ENCODE measurements at regions not wholly inside any gene's neighbourhood (a gene's known extent, or its start where the extent isn't known, plus 50 kb on each side); places are given as distances from the start of the nearest gene placed in this dataset.
"Not testable (repeated sequence)": the region's sequence is repeated elsewhere in the genome, so short reads cannot be mapped to it uniquely, and the experiment has no call there.

DNA sequence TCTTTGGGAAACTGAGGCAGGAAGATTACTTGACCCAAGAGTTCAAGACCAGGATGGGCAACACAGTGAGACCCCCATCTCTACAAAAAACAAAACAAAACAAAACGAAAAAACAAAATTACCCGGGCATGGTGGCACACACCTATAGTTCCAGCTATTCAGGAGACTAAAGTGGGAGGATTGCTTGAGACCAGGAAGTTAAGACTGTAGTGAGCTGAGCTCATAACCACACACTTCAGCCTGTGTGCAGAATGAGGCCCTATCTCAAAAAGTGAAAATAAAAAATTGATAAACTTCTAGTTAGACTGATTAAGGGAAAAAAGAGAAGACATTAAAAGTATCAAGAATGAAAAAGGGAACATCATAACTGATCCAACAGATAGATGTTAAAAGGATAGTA lies 154.0 kb downstream of the RHOU start:
- Histone ChIP-seq H3K79me2 (ENCODE audit: insufficient read depth, low read length) (no peaks in the 10 kb centered on the region), H4K20me1 (ENCODE audit: insufficient read depth, low read length) (no peaks in the 10 kb centered on the region), H2AFZ (ENCODE audit: low read length) (no peak overlapping the region), H3K9me3 (ENCODE audit: low read depth, low read length) (no peaks in the 10 kb centered on the region), H3K27me3 (ENCODE audit: insufficient read depth, low read length) (no peaks in the 10 kb centered on the region), H3K4me2 (ENCODE audit: insufficient read depth, low read length) (no peak overlapping the region), H3K36me3 (ENCODE audit: insufficient read depth, low read length) (no peaks in the 10 kb centered on the region), H3K27ac (ENCODE audit: low read depth, low read length) (no peak overlapping the region), H3K4me3 (ENCODE audit: insufficient read depth, low read length) (no peak overlapping the region), H3K4me1 (ENCODE audit: insufficient read depth, low read length) (no peaks in the 10 kb centered on the region)
- no peak for DNase-seq (ENCODE audit: insufficient read length, low spot score, missing footprints)
- TF ChIP-seq, protein P1, sequence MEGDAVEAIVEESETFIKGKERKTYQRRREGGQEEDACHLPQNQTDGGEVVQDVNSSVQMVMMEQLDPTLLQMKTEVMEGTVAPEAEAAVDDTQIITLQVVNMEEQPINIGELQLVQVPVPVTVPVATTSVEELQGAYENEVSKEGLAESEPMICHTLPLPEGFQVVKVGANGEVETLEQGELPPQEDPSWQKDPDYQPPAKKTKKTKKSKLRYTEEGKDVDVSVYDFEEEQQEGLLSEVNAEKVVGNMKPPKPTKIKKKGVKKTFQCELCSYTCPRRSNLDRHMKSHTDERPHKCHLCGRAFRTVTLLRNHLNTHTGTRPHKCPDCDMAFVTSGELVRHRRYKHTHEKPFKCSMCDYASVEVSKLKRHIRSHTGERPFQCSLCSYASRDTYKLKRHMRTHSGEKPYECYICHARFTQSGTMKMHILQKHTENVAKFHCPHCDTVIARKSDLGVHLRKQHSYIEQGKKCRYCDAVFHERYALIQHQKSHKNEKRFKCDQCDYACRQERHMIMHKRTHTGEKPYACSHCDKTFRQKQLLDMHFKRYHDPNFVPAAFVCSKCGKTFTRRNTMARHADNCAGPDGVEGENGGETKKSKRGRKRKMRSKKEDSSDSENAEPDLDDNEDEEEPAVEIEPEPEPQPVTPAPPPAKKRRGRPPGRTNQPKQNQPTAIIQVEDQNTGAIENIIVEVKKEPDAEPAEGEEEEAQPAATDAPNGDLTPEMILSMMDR (IDR thresholded peaks at IDR 0.05; ENCODE audit: extremely low read depth, low read depth, low read length) = no peak

GRCh38 chr1:228891272-228892034 lies 156.2 kb downstream of the RHOU start:
- Histone ChIP-seq H3K4me2 (ENCODE audit: insufficient read depth, low read length) (no peak overlapping the region), H3K79me2 (ENCODE audit: insufficient read depth, low read length) (no peaks in the 10 kb centered on the region), H3K27me3 (ENCODE audit: insufficient read depth, low read length) (no peaks in the 10 kb centered on the region), H3K36me3 (ENCODE audit: insufficient read depth, low read length) (no peaks in the 10 kb centered on the region), H2AFZ (ENCODE audit: low read length) (no peak overlapping the region), H3K27ac (ENCODE audit: low read depth, low read length) (no peak overlapping the region), H3K9me3 (ENCODE audit: low read depth, low read length) (no peaks in the 10 kb centered on the region), H3K4me1 (ENCODE audit: insufficient read depth, low read length) (no peaks in the 10 kb centered on the region), H3K4me3 (ENCODE audit: insufficient read depth, low read length) (no peak overlapping the region), H4K20me1 (ENCODE audit: insufficient read depth, low read length) (no peaks in the 10 kb centered on the region)
- TF ChIP-seq, protein P1 (IDR thresholded peaks at IDR 0.05; ENCODE audit: extremely low read depth, low read depth, low read length) = no peak
- DNase-seq (ENCODE audit: insufficient read length, low spot score, missing footprints) = no peak

- not testable (repeated sequence) for H3K79me2 ChIP-seq (ENCODE audit: insufficient read depth, low read length); H3K9me3 ChIP-seq (ENCODE audit: low read depth, low read length)
These were observed 156.9 kb downstream of the RHOU start for GRCh38 chr1:228892200-228892599.

GRCh38 chr1:228894442-228894989 lies 159.2 kb downstream of the RHOU start:
- Histone ChIP-seq H3K9me3 (ENCODE audit: low read depth, low read length) (no peaks in the 10 kb centered on the region), H3K4me1 (ENCODE audit: insufficient read depth, low read length) (no peaks in the 10 kb centered on the region), H3K79me2 (ENCODE audit: insufficient read depth, low read length) (no peaks in the 10 kb centered on the region), H3K36me3 (ENCODE audit: insufficient read depth, low read length) (no peaks in the 10 kb centered on the region), H2AFZ (ENCODE audit: low read length) (no peak overlapping the region), H3K4me3 (ENCODE audit: insufficient read depth, low read length) (no peak overlapping the region), H4K20me1 (ENCODE audit: insufficient read depth, low read length) (no peaks in the 10 kb centered on the region), H3K4me2 (ENCODE audit: insufficient read depth, low read length) (no peak overlapping the region), H3K27me3 (ENCODE audit: insufficient read depth, low read length) (peaks cover 3% of the 10 kb centered on the region), H3K27ac (ENCODE audit: low read depth, low read length) (no peak overlapping the region)
- DNase-seq (ENCODE audit: insufficient read length, low spot score, missing footprints) = no peak
- TF ChIP-seq, protein P1 (IDR thresholded peaks at IDR 0.05; ENCODE audit: extremely low read depth, low read depth, low read length) = no peak

More at GRCh38 chr1:228892200-228892599, 156.9 kb downstream of the RHOU start:
- H3K36me3 ChIP-seq (ENCODE audit: insufficient read depth, low read length); H3K4me2 ChIP-seq (ENCODE audit: insufficient read depth, low read length); H3K27ac ChIP-seq (ENCODE audit: low read depth, low read length); H3K4me1 ChIP-seq (ENCODE audit: insufficient read depth, low read length); H2AFZ ChIP-seq (ENCODE audit: low read length); H4K20me1 ChIP-seq (ENCODE audit: insufficient read depth, low read length); H3K27me3 ChIP-seq (ENCODE audit: insufficient read depth, low read length); DNase-seq (ENCODE audit: insufficient read length, low spot score, missing footprints); H3K4me3 ChIP-seq (ENCODE audit: insufficient read depth, low read length): not testable (repeated sequence)
